ENCODE measurements at regions not wholly inside any gene's neighbourhood (a gene's known extent, or its start where the extent isn't known, plus 50 kb on each side); places are given as distances from the start of the nearest gene placed in this dataset.

GRCh38 chr6:44598679-44599078 lies 211.2 kb downstream of the CDC5L start:
- no peak for TF ChIP-seq CTCF (conservative IDR thresholded peaks at IDR 0.05; ENCODE audit: low read length)
- TF ChIP-seq EZH2phosphoT487 (IDR thresholded peaks at IDR 0.05; ENCODE audit: borderline replicate concordance), result no peak

Measured in Loucy (cell line).